Activated CD4-positive, CD25-positive, alpha-beta regulatory T cell (primary cell): ENCODE measurements at regions not wholly inside any gene's neighbourhood (a gene's known extent, or its start where the extent isn't known, plus 50 kb on each side); places are given as distances from the start of the nearest gene placed in this dataset.

Experiments
- DNase-seq, 4 experiments: peaks; one replicate each; lab custom pipeline; 2025; lab: John Stamatoyannopoulos, UW

GRCh38 chr5:165920655-165921054 lies 2370.8 kb upstream of the WWC1 start:
- DNase-seq: no peak

GRCh38 chr5:165928971-165929370 lies 2362.5 kb upstream of the WWC1 start:
- no peak for DNase-seq

- DNase-seq: no peak
These were observed 2350.9 kb upstream of the WWC1 start for GRCh38 chr5:165940541-165940940.

- no peak for DNase-seq
These were observed 2334.6 kb upstream of the WWC1 start for GRCh38 chr5:165956854-165957253.

- no peak for DNase-seq
These were observed 2309.8 kb upstream of the WWC1 start for GRCh38 chr5:165981671-165982070.

GRCh38 chr5:165996201-165996875 lies 2295.1 kb upstream of the WWC1 start:
- no peak for DNase-seq

GRCh38 chr5:165999693-166000320 lies 2291.6 kb upstream of the WWC1 start:
- DNase-seq: no peak

GRCh38 chr5:166004006-166004405 lies 2287.4 kb upstream of the WWC1 start:
- DNase-seq: no peak

- DNase-seq: no peak
These were observed 2278.0 kb upstream of the WWC1 start for GRCh38 chr5:166013415-166013814.

- no peak for DNase-seq
These were observed 2277.2 kb upstream of the WWC1 start for GRCh38 chr5:166014256-166014655.

- no peak for DNase-seq
These were observed 2272.7 kb upstream of the WWC1 start for GRCh38 chr5:166018716-166019115.

- DNase-seq: no peak
These were observed 2269.4 kb upstream of the WWC1 start for GRCh38 chr5:166022065-166022464.

GRCh38 chr5:166024970-166025369 lies 2266.5 kb upstream of the WWC1 start:
- no peak for DNase-seq

- no peak for DNase-seq
These were observed 2263.9 kb upstream of the WWC1 start for GRCh38 chr5:166027582-166027981.

- no peak for DNase-seq
These were observed 2259.5 kb upstream of the WWC1 start for GRCh38 chr5:166031926-166032325.

GRCh38 chr5:166032601-166033000 lies 2258.8 kb upstream of the WWC1 start:
- no peak for DNase-seq

GRCh38 chr5:166045961-166046360 lies 2245.5 kb upstream of the WWC1 start:
- DNase-seq: no peak

- DNase-seq: no peak
These were observed 2244.5 kb upstream of the WWC1 start for GRCh38 chr5:166046956-166047355.

GRCh38 chr5:166050531-166050930 lies 2240.9 kb upstream of the WWC1 start:
- no peak for DNase-seq

- no peak for DNase-seq
These were observed 2232.8 kb upstream of the WWC1 start for GRCh38 chr5:166058660-166059059.

GRCh38 chr5:166062094-166062493 lies 2229.4 kb upstream of the WWC1 start:
- DNase-seq: no peak

GRCh38 chr5:166062719-166063118 lies 2228.7 kb upstream of the WWC1 start:
- DNase-seq: no peak

GRCh38 chr5:166063261-166063660 lies 2228.2 kb upstream of the WWC1 start:
- DNase-seq: no peak
